ENCODE measurements at regions not wholly inside any gene's neighbourhood (a gene's known extent, or its start where the extent isn't known, plus 50 kb on each side); places are given as distances from the start of the nearest gene placed in this dataset.

DNA sequence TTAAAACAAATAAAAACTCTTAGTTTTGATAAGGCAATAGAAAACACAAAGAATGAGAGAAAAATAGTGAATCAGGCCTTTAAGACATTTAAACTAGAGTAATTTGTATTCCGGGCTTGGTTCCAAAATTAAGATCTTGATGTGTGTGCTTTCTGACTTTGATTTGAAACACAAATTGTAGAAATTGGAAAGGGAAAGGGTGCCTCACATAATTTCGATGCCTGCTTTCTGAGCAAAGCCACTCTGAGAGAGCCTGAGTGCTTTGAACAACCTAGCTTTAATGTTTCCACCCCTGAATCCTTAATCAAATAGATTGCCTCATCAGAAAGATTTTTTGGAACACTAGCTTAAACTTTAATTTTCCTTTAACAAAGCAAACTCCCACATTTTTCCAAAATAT is 666.8 kb downstream of the PCDH18 start:
- no peaks in the 10 kb centered on the region for H3K79me2 ChIP-seq (ENCODE audit: insufficient read depth, low read length)
- peak overlapping the region; percentile 45 for H2AFZ ChIP-seq (ENCODE audit: low read depth, low read length, severe bottlenecking)
- H3K36me3 ChIP-seq (ENCODE audit: low read length): no peaks in the 10 kb centered on the region
- no peaks in the 10 kb centered on the region for H3K27me3 ChIP-seq (ENCODE audit: low read length)
- H3K4me3 ChIP-seq (ENCODE audit: insufficient read depth, low read length, poor library complexity, severe bottlenecking): no peak overlapping the region
- H4K20me1 ChIP-seq (ENCODE audit: low read depth, low read length): no peaks in the 10 kb centered on the region
- H3K9ac ChIP-seq (ENCODE audit: low read length): no peak overlapping the region
- no peaks in the 10 kb centered on the region for H3F3A ChIP-seq (ENCODE audit: insufficient read depth)
- no peaks in the 10 kb centered on the region for H3K9me3 ChIP-seq (ENCODE audit: insufficient read depth, low read length)
- H3K27ac ChIP-seq (ENCODE audit: low read depth, low read length): no peak overlapping the region
- H3K4me2 ChIP-seq (ENCODE audit: low read depth, low read length, poor library complexity, severe bottlenecking): peak overlapping the region; percentile 17
- no peaks in the 10 kb centered on the region for H3K9me2 ChIP-seq (replicated peaks; ENCODE audit: insufficient read depth, low read length)
- TF ChIP-seq, protein P1, sequence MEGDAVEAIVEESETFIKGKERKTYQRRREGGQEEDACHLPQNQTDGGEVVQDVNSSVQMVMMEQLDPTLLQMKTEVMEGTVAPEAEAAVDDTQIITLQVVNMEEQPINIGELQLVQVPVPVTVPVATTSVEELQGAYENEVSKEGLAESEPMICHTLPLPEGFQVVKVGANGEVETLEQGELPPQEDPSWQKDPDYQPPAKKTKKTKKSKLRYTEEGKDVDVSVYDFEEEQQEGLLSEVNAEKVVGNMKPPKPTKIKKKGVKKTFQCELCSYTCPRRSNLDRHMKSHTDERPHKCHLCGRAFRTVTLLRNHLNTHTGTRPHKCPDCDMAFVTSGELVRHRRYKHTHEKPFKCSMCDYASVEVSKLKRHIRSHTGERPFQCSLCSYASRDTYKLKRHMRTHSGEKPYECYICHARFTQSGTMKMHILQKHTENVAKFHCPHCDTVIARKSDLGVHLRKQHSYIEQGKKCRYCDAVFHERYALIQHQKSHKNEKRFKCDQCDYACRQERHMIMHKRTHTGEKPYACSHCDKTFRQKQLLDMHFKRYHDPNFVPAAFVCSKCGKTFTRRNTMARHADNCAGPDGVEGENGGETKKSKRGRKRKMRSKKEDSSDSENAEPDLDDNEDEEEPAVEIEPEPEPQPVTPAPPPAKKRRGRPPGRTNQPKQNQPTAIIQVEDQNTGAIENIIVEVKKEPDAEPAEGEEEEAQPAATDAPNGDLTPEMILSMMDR (IDR thresholded peaks at IDR 0.05; ENCODE audit: insufficient read depth, low read length, poor library complexity, severe bottlenecking): no peak
- no peak for TF ChIP-seq EZH2phosphoT487 (conservative IDR thresholded peaks at IDR 0.05; ENCODE audit: low read length)

DNA sequence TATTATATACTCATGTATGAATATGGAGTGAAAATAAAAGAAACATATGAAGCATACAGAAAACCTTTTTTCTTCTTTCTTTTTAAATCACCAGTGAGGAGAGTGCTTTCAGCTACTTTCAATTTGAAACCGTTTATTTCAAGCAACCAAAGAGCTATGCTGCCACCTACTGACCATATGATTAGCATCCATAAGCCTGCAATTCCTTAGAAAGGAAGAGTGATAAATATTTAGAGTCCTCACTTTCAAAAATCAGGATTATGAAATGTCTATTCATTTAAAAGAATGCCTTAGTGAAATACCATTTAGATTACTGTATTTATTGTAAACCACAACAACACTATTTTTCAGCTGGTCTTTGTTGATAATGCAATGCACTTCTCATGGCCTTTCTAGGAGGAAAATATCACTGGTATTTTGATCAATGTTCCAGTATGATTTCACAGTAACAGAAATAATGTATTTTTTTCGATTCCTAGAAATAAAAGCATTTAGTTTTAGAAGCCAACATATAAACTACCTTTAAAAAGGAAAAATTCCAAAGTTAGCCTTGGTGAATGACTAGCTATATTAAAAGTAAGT is 667.6 kb downstream of the PCDH18 start:
- Histone ChIP-seq H4K20me1 (ENCODE audit: low read depth, low read length) (no peaks in the 10 kb centered on the region), H3K79me2 (ENCODE audit: insufficient read depth, low read length) (no peaks in the 10 kb centered on the region), H3K9me3 (ENCODE audit: insufficient read depth, low read length) (no peaks in the 10 kb centered on the region), H3K27me3 (ENCODE audit: low read length) (no peaks in the 10 kb centered on the region), H3K4me2 (ENCODE audit: low read depth, low read length, poor library complexity, severe bottlenecking) (peak overlapping the region; percentile 51), H3K9ac (ENCODE audit: low read length) (no peak overlapping the region), H3K4me3 (ENCODE audit: insufficient read depth, low read length, poor library complexity, severe bottlenecking) (no peak overlapping the region), H3K9me2 (replicated peaks; ENCODE audit: insufficient read depth, low read length) (no peaks in the 10 kb centered on the region), H2AFZ (ENCODE audit: low read depth, low read length, severe bottlenecking) (peak overlapping the region; percentile 73), H3F3A (ENCODE audit: insufficient read depth) (no peaks in the 10 kb centered on the region), H3K27ac (ENCODE audit: low read depth, low read length) (no peak overlapping the region), H3K36me3 (ENCODE audit: low read length) (no peaks in the 10 kb centered on the region)
- TF ChIP-seq EZH2phosphoT487 (conservative IDR thresholded peaks at IDR 0.05; ENCODE audit: low read length): no peak
- TF ChIP-seq, protein P1 (IDR thresholded peaks at IDR 0.05; ENCODE audit: insufficient read depth, low read length, poor library complexity, severe bottlenecking): peak; percentile 41

DNA sequence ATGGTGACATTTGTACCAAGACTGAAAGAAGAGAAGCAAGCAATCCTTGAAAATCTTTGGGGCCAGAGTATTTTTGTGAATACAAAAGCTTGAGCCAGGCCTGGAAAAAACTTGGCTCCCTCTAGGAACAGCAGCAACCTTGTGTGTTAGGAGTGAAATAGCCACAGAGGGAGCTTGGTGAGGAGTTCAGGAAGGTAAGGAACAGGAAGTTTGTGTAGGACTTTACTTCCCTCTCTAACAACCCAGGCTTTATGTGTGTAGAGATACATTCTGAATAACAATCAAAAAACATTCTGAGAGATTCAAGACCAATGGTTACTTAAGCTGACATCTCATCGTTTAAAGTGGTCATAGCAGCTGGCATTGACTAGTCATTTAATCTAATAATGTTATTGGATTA is 668.5 kb downstream of the PCDH18 start:
- no peaks in the 10 kb centered on the region for H4K20me1 ChIP-seq (ENCODE audit: low read depth, low read length)
- H3F3A ChIP-seq (ENCODE audit: insufficient read depth): no peaks in the 10 kb centered on the region
- H3K9me3 ChIP-seq (ENCODE audit: insufficient read depth, low read length): no peaks in the 10 kb centered on the region
- H3K79me2 ChIP-seq (ENCODE audit: insufficient read depth, low read length): no peaks in the 10 kb centered on the region
- no peak overlapping the region for H3K27ac ChIP-seq (ENCODE audit: low read depth, low read length)
- H2AFZ ChIP-seq (ENCODE audit: low read depth, low read length, severe bottlenecking): peak overlapping the region; percentile 73
- H3K27me3 ChIP-seq (ENCODE audit: low read length): no peaks in the 10 kb centered on the region
- peak overlapping the region; percentile 51 for H3K4me2 ChIP-seq (ENCODE audit: low read depth, low read length, poor library complexity, severe bottlenecking)
- H3K4me3 ChIP-seq (ENCODE audit: insufficient read depth, low read length, poor library complexity, severe bottlenecking): no peak overlapping the region
- H3K36me3 ChIP-seq (ENCODE audit: low read length): no peaks in the 10 kb centered on the region
- H3K9me2 ChIP-seq (replicated peaks; ENCODE audit: insufficient read depth, low read length): no peaks in the 10 kb centered on the region
- H3K9ac ChIP-seq (ENCODE audit: low read length): no peak overlapping the region
- TF ChIP-seq, protein P1 (IDR thresholded peaks at IDR 0.05; ENCODE audit: insufficient read depth, low read length, poor library complexity, severe bottlenecking): no peak

Data from SU-DHL-6 (cell line).